ENCODE measurements at regions not wholly inside any gene's neighbourhood (a gene's known extent, or its start where the extent isn't known, plus 50 kb on each side); places are given as distances from the start of the nearest gene placed in this dataset.

DNA sequence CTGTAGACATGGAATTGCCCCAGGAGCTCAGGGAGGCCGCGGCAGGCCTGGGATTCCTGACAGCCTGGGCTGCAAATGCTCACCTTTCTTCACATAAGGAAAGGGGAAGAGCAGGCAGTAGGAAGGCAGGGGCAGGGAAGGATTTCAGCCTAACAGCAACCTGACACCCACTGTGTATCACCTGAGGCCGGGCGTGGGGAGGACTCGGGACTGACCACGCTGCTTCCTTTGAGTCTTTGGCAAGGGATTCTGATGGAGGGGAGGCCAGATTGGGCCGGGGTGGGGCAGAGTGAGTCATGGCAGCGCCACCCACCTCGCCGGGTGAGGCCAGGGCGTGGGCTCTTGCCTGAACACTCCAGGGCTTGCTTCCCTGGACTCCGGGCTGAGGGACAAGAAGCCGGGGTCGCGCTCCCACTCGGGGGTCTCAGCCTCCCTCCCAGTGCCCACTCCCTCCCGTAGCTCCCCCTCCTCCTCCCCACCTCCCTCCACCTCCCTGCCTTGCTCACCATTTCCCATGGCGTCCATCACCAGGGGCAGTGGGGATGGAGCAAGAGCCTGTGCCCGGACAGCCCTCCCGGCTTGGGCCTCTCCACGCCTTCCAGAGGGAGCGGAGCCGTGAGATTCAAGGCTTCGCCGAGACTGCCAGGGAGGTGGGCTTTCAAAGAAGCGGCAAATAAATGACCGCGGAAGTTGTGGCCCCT is 247.9 kb upstream of the RTL1 start:
- DNase-seq = peak; percentile 59

GRCh38 chr14:101151927-101152305 is 248.4 kb upstream of the RTL1 start:
- no peak for DNase-seq

GRCh38 chr14:101152855-101153254 is 249.3 kb upstream of the RTL1 start:
- DNase-seq = peak; percentile 30

DNA sequence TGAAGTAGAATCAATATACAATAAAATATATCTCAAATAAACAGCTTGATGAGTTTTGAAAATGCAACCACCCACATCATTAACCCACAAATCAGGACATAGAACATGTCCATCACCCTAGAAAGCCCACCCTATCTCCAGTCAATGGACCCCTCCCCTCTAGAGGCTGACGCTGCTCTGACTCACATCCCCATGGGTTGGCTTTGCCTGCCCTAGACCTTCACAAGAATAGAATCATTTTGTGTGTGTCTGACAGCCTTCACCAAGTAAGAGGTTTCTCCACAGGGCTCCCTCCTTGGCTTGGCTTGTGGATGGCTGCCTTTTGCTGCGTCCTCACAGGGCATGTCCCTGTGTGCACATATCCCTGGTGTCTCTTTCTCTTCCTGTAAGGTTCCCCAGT is 250.2 kb upstream of the RTL1 start:
- peak; percentile 20 for DNase-seq

DNA sequence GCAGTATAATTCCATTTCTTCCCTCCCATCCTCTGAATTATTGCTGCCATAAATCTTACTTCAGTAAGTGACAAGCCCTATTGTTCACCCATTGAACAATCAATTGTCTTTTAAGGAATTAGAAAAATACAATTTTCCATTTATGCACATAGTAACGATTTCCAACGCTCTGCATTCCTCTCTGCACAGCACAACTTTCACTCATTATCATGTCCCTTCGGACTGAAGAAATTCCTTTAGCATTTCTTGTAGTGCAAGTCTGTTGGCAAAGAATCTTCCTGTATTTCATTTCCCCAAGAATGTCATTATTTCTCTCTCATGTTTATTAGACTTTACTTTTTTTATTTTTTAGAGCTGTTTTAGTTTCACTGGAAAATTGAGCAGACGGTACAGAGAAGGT is 252.1 kb upstream of the RTL1 start:
- no peak for DNase-seq

GRCh38 chr14:101167428-101167827 is 263.9 kb upstream of the RTL1 start:
- no peak for DNase-seq

DNA sequence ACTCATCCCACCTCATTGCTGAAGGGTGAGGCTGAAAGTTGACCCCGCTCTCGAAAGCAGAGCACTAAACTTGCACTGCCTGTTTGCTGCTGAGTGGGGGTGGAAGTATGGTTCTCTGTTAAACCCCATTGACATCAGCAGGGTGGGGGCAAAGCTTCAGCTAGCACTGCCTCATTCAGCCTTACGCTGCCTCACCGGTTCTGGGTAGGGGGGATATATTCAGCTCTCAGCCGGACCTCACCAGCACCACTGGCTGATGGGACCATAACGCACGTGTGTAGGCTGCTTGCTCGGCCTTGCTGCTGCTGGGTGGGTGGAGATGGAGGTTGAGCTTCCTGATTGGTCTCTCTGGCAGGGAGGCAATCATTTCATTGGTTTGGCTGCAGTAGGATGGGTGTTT is 265.7 kb upstream of the RTL1 start:
- peak; percentile 7 for DNase-seq

- no peak for DNase-seq
Measured at GRCh38 chr14:101171650-101172049, 268.1 kb upstream of the RTL1 start.

GRCh38 chr14:101173698-101174521 is 270.4 kb upstream of the RTL1 start:
- DNase-seq = peak; percentile 32

DNA sequence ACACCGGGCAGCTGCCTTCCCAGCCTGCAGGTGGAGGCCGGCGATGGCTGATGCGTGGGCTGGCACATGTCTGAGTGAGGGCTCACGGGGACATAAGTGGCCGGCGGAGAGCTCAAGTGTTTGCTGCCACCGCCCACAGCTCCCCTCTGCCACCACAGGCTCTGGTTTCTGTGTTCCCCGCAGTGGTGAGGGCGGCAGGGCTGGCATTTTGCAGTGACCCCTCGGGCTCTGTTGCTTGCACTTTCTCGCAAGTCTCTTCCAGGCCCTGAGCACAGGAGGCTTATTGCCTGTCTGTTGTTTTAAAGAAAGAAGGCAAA is 271.0 kb upstream of the RTL1 start:
- DNase-seq = peak; percentile 49

DNA sequence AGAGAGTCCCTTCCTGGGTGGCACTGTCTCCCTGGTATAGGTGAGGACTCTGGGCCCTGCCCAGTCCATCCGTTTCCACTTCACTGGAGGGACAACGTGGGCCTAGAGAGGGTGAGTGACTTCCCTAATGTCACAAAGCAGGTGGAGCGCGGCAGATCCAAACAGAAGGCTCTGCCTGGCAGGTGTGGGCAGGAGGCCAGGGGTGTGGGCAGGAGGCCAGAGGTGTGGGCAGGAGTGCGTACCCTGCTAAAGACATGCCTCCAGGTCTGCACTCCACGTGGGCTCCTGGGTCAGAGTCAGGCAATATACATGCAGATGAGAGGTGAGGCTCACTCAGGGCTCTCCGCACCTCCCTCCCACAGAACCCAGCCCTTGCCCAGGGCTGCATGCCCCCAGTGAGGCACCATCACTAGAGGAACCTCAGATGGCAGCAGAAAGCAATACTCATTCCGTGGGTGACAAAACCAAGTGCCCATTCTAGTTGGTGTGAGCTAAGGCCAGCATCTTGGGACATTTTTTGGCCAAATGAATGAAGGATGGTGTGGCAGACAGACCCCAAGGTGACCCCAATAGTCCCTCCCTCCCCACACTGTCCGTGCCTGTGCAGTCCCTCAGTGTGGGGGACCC is 271.6 kb upstream of the RTL1 start:
- peak; percentile 40 for DNase-seq

- peak; percentile 36 for DNase-seq
Measured at GRCh38 chr14:101175731-101176534, 272.4 kb upstream of the RTL1 start.

- DNase-seq = peak; percentile 41
Measured at GRCh38 chr14:101176535-101177205, 273.1 kb upstream of the RTL1 start.

GRCh38 chr14:101177301-101177971 is 273.9 kb upstream of the RTL1 start:
- DNase-seq = peak; percentile 56

DNA sequence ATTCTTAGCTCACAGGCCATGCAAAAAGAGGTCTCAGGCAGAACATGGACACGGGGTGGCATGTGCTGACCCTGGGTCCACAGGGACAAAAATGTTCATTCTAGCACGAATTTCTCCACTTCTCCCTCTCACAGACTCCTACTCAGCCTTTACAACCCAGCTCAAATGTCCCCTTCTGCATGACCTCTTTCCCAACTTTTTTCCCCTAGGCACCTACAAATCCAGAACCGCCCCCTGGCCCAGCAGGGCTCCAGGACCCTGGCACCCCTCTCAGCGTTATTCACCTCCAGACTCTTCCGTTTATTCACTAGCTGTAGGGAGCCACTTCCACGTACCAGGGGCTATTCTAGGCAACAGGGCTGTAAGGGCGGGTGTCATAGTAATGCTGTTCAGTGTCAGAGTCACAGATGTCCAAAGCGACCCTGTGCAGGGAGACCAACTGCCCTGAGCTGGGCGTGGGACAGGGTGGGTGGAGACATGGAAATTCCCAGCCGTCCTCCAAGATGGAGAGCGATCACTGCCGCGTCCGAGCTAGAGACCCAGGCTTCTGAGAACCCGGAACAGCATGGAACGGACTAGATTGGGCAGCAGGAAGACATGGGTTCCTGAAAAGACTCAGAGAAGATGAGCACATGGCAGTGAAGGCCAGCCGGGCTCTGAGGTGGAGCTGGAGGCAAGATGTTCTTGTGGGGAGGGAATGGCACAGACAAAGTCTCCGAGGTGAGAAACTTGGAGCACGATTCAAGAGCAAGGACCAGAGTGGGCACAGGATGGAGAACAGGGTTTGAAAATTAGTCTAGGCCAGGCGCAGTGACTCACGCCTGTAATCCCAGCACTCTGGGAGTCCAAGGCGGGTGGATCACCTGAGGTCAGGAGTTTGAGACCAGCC is 274.9 kb upstream of the RTL1 start:
- DNase-seq = peak; percentile 26

- peak; percentile 38 for DNase-seq
Measured at GRCh38 chr14:101179691-101180211, 276.2 kb upstream of the RTL1 start.

DNA sequence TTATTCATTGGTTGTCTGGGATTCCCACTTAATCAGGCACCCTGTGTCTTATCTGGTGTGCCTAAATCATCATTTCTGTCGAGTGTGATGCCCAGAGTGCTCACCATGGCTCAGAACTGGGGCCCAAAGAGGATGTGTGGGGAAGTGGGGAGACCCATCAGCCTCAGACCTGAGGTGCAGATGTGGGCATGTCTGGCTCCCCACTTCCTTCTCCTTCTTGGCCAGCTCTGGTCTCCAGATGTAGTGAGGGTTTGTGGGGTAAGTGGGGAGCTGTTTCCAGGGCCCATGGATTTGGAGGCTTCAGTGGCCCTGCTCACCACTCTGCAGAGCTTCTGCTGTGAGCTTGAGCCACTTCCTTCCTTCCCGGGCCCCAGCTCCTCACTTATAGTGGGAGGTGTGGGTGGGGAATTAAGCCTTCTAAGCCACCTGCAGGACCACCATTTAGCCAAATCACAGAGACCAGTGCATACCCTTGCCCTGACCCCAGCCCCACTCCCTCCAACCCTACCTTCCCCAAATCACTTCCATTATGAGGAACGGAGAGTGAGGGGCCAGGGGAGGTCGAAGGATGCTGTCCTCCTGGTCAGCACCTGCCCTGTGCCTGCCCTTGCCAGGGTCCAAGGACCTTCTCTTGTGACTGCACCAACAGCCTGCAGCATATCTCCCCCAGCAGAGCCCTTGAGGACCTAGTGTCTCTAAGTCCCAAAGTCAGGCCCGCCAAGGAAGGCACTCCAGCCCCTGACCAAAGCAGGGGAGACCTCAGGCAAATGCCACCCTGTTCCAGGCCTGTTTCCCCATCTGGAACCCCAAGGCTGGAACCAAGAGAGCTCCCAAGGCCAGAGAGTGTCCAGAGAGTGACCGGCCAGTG is 278.2 kb upstream of the RTL1 start:
- peak; percentile 26 for DNase-seq

DNA sequence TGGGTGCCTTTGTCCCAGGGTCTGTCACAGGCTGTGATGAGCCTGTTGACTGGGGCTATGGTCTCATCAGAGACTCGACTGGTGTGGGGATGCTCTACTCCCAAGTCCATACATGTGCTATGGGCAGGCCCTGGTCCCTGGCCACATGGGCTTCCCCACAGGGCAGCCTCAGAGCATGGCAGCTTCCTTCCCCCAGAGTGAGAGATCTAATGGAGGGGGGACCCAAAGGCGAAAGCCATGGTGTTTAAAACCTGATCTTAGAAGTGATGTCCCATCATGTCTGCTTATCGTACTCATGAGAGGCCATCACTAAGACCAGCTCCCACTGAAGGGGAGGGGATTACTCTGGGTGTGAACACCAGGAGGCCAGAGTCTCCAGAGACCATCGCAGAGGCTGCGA is 279.0 kb upstream of the RTL1 start:
- DNase-seq = peak; percentile 21

DNA sequence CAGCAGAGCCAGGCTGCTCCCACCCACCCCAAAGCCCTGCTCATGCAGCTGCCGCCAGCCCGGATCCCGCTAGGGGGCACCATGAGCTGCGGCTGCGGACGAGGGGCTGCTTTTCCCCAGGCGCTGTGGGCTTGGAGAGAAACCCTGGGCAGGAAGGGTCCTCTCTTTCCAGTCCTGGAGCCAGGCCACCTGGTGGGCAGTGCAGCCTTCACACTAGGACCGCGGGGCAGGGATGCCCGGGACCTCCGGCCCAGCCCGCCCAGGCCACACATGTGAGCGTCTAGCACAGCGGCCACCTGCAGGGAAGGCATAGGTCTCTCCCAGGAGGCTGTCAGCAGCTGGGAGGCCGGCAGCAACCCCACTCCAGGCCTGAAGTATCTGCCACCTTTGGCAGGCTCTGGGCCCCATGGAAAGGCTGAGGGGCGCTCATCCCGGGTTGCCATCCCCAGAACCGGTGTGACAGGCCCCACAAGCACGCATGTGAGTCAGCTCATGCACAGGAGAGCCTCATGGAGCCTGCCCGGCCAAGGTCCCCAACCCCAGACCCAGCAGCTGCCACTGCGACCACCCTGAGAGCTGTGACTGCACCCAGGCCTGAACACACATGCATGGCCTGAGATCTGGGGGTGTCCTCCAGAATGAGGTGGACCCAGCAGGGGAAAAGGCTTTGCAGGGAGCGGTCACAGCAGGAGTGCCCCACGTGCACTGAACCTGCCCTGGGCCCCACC is 280.0 kb upstream of the RTL1 start:
- DNase-seq = peak; percentile 92
